GM18511 (cell line): ENCODE measurements at regions not wholly inside any gene's neighbourhood (a gene's known extent, or its start where the extent isn't known, plus 50 kb on each side); places are given as distances from the start of the nearest gene placed in this dataset.
"Not testable (repeated sequence)": the region's sequence is repeated elsewhere in the genome, so short reads cannot be mapped to it uniquely, and the experiment has no call there.

Source experiments
- ATAC-seq: cut with Tn5 transposase; IDR thresholded peaks from one replicate; pipeline ENCODE4 v1.9.1; 2021; ENCODE audit warnings: mild to moderate bottlenecking, moderate library complexity; ENCODE audit not compliant: unreplicated experiment

- no peak for ATAC-seq
Observed at GRCh38 chr18:29780816-29781215, 1261.7 kb downstream of the DSC3 start.

GRCh38 chr18:29779096-29779495 lies 1263.4 kb downstream of the DSC3 start:
- no peak for ATAC-seq

GRCh38 chr18:29753379-29753778 lies 1289.2 kb downstream of the DSC3 start:
- no peak for ATAC-seq

GRCh38 chr18:29749704-29750103 lies 1292.8 kb downstream of the DSC3 start:
- ATAC-seq: no peak

- no peak for ATAC-seq
Observed at GRCh38 chr18:29741461-29741860, 1301.1 kb downstream of the DSC3 start.

GRCh38 chr18:29737620-29738019 lies 1304.9 kb downstream of the DSC3 start:
- no peak for ATAC-seq

- ATAC-seq: no peak
Observed at GRCh38 chr18:29737190-29737589, 1305.4 kb downstream of the DSC3 start.

- ATAC-seq: no peak
Observed at GRCh38 chr18:29730073-29730472, 1312.5 kb downstream of the DSC3 start.

GRCh38 chr18:29726646-29727045 lies 1315.9 kb downstream of the DSC3 start:
- no peak for ATAC-seq

GRCh38 chr18:29723486-29723885 lies 1319.1 kb downstream of the DSC3 start:
- ATAC-seq: not testable (repeated sequence)

- not testable (repeated sequence) for ATAC-seq
Observed at GRCh38 chr18:29715960-29716359, 1326.6 kb downstream of the DSC3 start.

- ATAC-seq: no peak
Observed at GRCh38 chr18:29712785-29713184, 1329.8 kb downstream of the DSC3 start.

GRCh38 chr18:29711932-29712331 lies 1330.6 kb downstream of the DSC3 start:
- no peak for ATAC-seq

GRCh38 chr18:29693334-29693733 lies 1349.2 kb downstream of the DSC3 start:
- no peak for ATAC-seq

- no peak for ATAC-seq
Observed at GRCh38 chr18:29681578-29681977, 1361.0 kb downstream of the DSC3 start.

GRCh38 chr18:29664278-29665036 lies 1378.1 kb downstream of the DSC3 start:
- ATAC-seq: no peak

- no peak for ATAC-seq
Observed at GRCh38 chr18:29661924-29662323, 1380.6 kb downstream of the DSC3 start.

- no peak for ATAC-seq
Observed at GRCh38 chr18:29660777-29661176, 1381.8 kb downstream of the DSC3 start.

GRCh38 chr18:29653671-29654215 lies 1388.8 kb downstream of the DSC3 start:
- ATAC-seq: no peak

GRCh38 chr18:29652797-29653196 lies 1389.7 kb downstream of the DSC3 start:
- ATAC-seq: no peak

GRCh38 chr18:29651122-29651680 lies 1391.3 kb downstream of the DSC3 start:
- no peak for ATAC-seq

GRCh38 chr18:29648891-29649290 lies 1393.7 kb downstream of the DSC3 start:
- no peak for ATAC-seq
